IMR-90 (cell line): ENCODE measurements at regions not wholly inside any gene's neighbourhood (a gene's known extent, or its start where the extent isn't known, plus 50 kb on each side); places are given as distances from the start of the nearest gene placed in this dataset.

ENCODE experiments used
- ATAC-seq: fragments of 200-7000 bp; cut with Tn5 transposase; 2 replicates; pipeline ENCODE4 v1.9.1; 2020; ENCODE audit warnings: low read depth, mild to moderate bottlenecking, moderate library complexity
- BruUV-seq: library from RNA; stranded (reverse); fragments of 400-500 nt; replicated peaks from 2 replicates; lab custom pipeline; 2021; lab: Mats Ljungman, UMichigan
- CTCF ChIA-PET: fragments of 300-600 bp; formaldehyde crosslinking; extraction: SDS; loops from one replicate; lab custom pipeline; 2021; ENCODE audit warnings: antibody characterized with exemption; lab: Yijun Ruan, JAX
- POLR2A ChIA-PET: fragments of 300-600 bp; sonication (Branson Sonifier 250); formaldehyde crosslinking; loops from one replicate; lab custom pipeline; 2022; ENCODE audit warnings: antibody characterized with exemption; ENCODE audit not compliant: unreplicated experiment; lab: Charles Lee
- DNase-seq: peaks from one replicate; pipeline ENCODE4 v3.0.0; 2013
- H2AFZ ChIP-seq: replicated peaks from 2 replicates; pipeline ENCODE3; 2013; ENCODE audit warnings: low read length, mild to moderate bottlenecking; ENCODE audit not compliant: poor library complexity
- H2AK5ac ChIP-seq: 2 replicates; pipeline ENCODE4 v1.6.1; 2013; ENCODE audit warnings: low read depth, low read length, inconsistent platforms
- H2AK9ac ChIP-seq: replicated peaks from 2 replicates; pipeline ENCODE3; 2013; ENCODE audit warnings: mild to moderate bottlenecking, low read depth, low read length, moderate library complexity; ENCODE audit not compliant: poor library complexity
- H2BK120ac ChIP-seq: 2 replicates; pipeline ENCODE4 v1.6.1; 2013; ENCODE audit warnings: low read depth, low read length, inconsistent platforms
- H2BK15ac ChIP-seq: 3 replicates; pipeline ENCODE4 v1.6.1; 2013; ENCODE audit warnings: low read depth, low read length, inconsistent platforms
- H2BK20ac ChIP-seq: 2 replicates; pipeline ENCODE4 v1.6.1; 2013; ENCODE audit warnings: low read depth, mild to moderate bottlenecking, inconsistent platforms, low read length, moderate library complexity
- H2BK5ac ChIP-seq: 2 replicates; pipeline ENCODE4 v1.6.1; 2013; ENCODE audit warnings: mild to moderate bottlenecking, low read depth, low read length, inconsistent platforms; ENCODE audit not compliant: poor library complexity, severe bottlenecking
- H3K14ac ChIP-seq: replicated peaks from 2 replicates; pipeline ENCODE4 v1.6.1; 2013; ENCODE audit warnings: low read depth, low read length, inconsistent platforms
- H3K18ac ChIP-seq: 2 replicates; pipeline ENCODE4 v1.6.1; 2013; ENCODE audit warnings: low read depth, low read length, control low read depth
- H3K23ac ChIP-seq: 2 replicates; pipeline ENCODE4 v1.6.1; 2013; ENCODE audit warnings: low read depth, low read length, inconsistent platforms
- H3K27ac ChIP-seq: 2 replicates; pipeline ENCODE4 v1.5.1; 2013; ENCODE audit warnings: mild to moderate bottlenecking, control low read depth, low read length; ENCODE audit not compliant: insufficient read depth
- H3K27me3 ChIP-seq: 2 replicates; pipeline ENCODE4 v1.6.1; 2013; ENCODE audit warnings: low read length; ENCODE audit not compliant: control insufficient read depth, insufficient read depth
- H3K36me3 ChIP-seq: 2 replicates; pipeline ENCODE4 v1.6.1; 2013; ENCODE audit warnings: low read length, mixed read lengths; ENCODE audit not compliant: control insufficient read depth, insufficient read depth
- H3K4ac ChIP-seq: 2 replicates; pipeline ENCODE4 v1.6.1; 2013; ENCODE audit warnings: low read depth, low read length, inconsistent platforms
- H3K4me1 ChIP-seq: 2 replicates; pipeline ENCODE4 v1.6.1; 2013; ENCODE audit warnings: low read length, mixed read lengths; ENCODE audit not compliant: control insufficient read depth, insufficient read depth
- H3K4me2 ChIP-seq: 2 replicates; pipeline ENCODE4 v1.6.1; 2013; ENCODE audit warnings: low read depth, mild to moderate bottlenecking, control low read depth, low read length, moderate library complexity
- H3K4me3 ChIP-seq: 2 replicates; pipeline ENCODE4 v1.5.1; 2013; ENCODE audit warnings: low read depth, mild to moderate bottlenecking, control low read depth, low read length, moderate library complexity; ENCODE audit not compliant: insufficient read depth
- H3K56ac ChIP-seq: 2 replicates; pipeline ENCODE4 v1.6.1; 2013; ENCODE audit warnings: low read length, inconsistent platforms; ENCODE audit not compliant: insufficient read depth; ENCODE audit errors: extremely low read depth
- H3K79me1 ChIP-seq, 2 experiments: 2 replicates each; pipeline ENCODE4 v1.6.1; 2013; ENCODE audit warnings: low read length in 2 of 2, inconsistent platforms in 1 of 2, low read depth in 1 of 2
- H3K9ac ChIP-seq: 2 replicates; pipeline ENCODE4 v1.6.1; 2013; ENCODE audit warnings: low read depth, low read length, control low read depth
- H3K9me1 ChIP-seq: 2 replicates; pipeline ENCODE4 v1.6.1; 2013; ENCODE audit warnings: low read length, inconsistent platforms; ENCODE audit not compliant: insufficient read depth
- H3K9me3 ChIP-seq: 2 replicates; pipeline ENCODE4 v1.6.1; 2013; ENCODE audit warnings: low read length; ENCODE audit not compliant: control insufficient read depth, insufficient read depth
- H4K20me1 ChIP-seq: 2 replicates; pipeline ENCODE4 v1.6.1; 2013; ENCODE audit warnings: low read length, inconsistent platforms; ENCODE audit not compliant: insufficient read depth
- H4K5ac ChIP-seq: 2 replicates; pipeline ENCODE4 v1.6.1; 2013; ENCODE audit warnings: mild to moderate bottlenecking, low read depth, low read length, control low read depth
- H4K8ac ChIP-seq, 2 experiments: 2 replicates each; pipeline ENCODE4 v1.6.1; 2013; ENCODE audit warnings: low read depth in 2 of 2, low read length in 2 of 2, control low read depth in 1 of 2, inconsistent platforms in 1 of 2
- H4K91ac ChIP-seq: 2 replicates; pipeline ENCODE4 v1.6.1; 2013; ENCODE audit warnings: low read depth, low read length, inconsistent platforms; ENCODE audit not compliant: insufficient read depth
- CEBPB ChIP-seq: IDR thresholded peaks from 2 replicates; pipeline ENCODE4 v1.6.1; 2012; ENCODE audit warnings: low read depth, low read length, improper control_type of control experiment
- CTCF ChIP-seq: conservative IDR thresholded peaks from 2 replicates; pipeline ENCODE4 v1.5.1; 2012; ENCODE audit warnings: mild to moderate bottlenecking, low read depth, low read length, improper control_type of control experiment
- ELK1 ChIP-seq: fragments of 150-350 bp; IDR thresholded peaks from 2 replicates; pipeline ENCODE4 v1.6.1; 2016; ENCODE audit warnings: low read depth, mild to moderate bottlenecking, low read length, moderate library complexity, borderline replicate concordance
- RCOR1 ChIP-seq: IDR thresholded peaks from 2 replicates; pipeline ENCODE4 v1.6.1; 2012; ENCODE audit warnings: mild to moderate bottlenecking, low read length, improper control_type of control experiment; ENCODE audit not compliant: insufficient replicate concordance
- WGBS, 2 experiments: methylation state at CpG; one replicate each; pipeline versions ENCODE4 v1.1.5 to v1.1.7; 2013; ENCODE audit warnings: missing lambda C conversion rate in 2 of 2; ENCODE audit not compliant: insufficient read length in 1 of 2; ENCODE audit errors: extremely low coverage in 2 of 2; 5-methylcytosine and 5-hydroxymethylcytosine counted together
- dilution Hi-C: fragments of 300-500 bp; cut with HindIII; formaldehyde crosslinking; loops from one replicate; pipeline ENCODE4 v1.14.3; 2018; ENCODE audit warnings: low sequenced_read_pairs; ENCODE audit not compliant: unreplicated experiment
- in situ Hi-C: fragments of 300-500 bp; cut with MboI; formaldehyde crosslinking; loops from 3 replicates; pipeline ENCODE4 v1.14.3; 2019; ENCODE audit warnings: low sequenced_read_pairs, inconsistent platforms, mixed read lengths
- intact Hi-C: fragments of 100-400 bp; cut with micrococcal nuclease; formaldehyde crosslinking; loops from 2 replicates; pipeline ENCODE4 v1.10.0; 2022

- H3K27ac ChIP-seq: peak overlapping the region; percentile 74; the same call in 1 of the 2 replicates
- dilution Hi-C loops: no loop called here
- H3K23ac ChIP-seq: no peak overlapping the region
- TF ChIP-seq ELK1 (no peak), RCOR1 (no peak), CEBPB (peak; percentile 50), CTCF (no peak)
- no peak overlapping the region for H3K56ac ChIP-seq
- no peak overlapping the region; a peak in 1 of 4 replicates for H4K8ac ChIP-seq
- peak overlapping the region; percentile 27; the same call in 1 of the 2 replicates for H3K18ac ChIP-seq
- BruUV-seq: no TSS peak
- peaks cover 12% of the 10 kb centered on the region for H3K4me1 ChIP-seq
- ChIA-PET POLR2A (no interaction called here), CTCF (no interaction called here)
- H2AK9ac ChIP-seq: no peak overlapping the region
- H3K4me3 ChIP-seq: no peak overlapping the region
- H2BK15ac ChIP-seq: no peak overlapping the region
- no peaks in the 10 kb centered on the region for H3K36me3 ChIP-seq
- in situ Hi-C loops: no loop called here
- H3K9me1 ChIP-seq: 0 out of 2 replicates have a peak, but pooled peaks cover 5% of the 10 kb centered on the region
- H2BK20ac ChIP-seq: peak overlapping the region; percentile 35; the same call in 1 of the 2 replicates
- intact Hi-C loops: no loop called here
- no peaks in the 10 kb centered on the region for H4K20me1 ChIP-seq
- H2AFZ ChIP-seq: no peak overlapping the region
- H3K4me2 ChIP-seq: peak overlapping the region; percentile 37
- no peak overlapping the region; the same call in 1 of the 2 replicates for H2AK5ac ChIP-seq
- DNase-seq (peak; percentile 81), ATAC-seq (peak; percentile 62)
- 0 out of 2 replicates have a peak overlapping the region, but pooled peaks have one; percentile 12 for H2BK120ac ChIP-seq
- H2BK5ac ChIP-seq: peak overlapping the region; percentile 41
- no peaks in the 10 kb centered on the region for H3K27me3 ChIP-seq
- H4K91ac ChIP-seq: no peak overlapping the region
- H3K9ac ChIP-seq: no peak overlapping the region
- WGBS, 2 experiments: 27% methylated on average over 3 of the region's 12 CpGs; no CpG with 5 or more reads in 1 of the 2 experiments
- 0 out of 2 replicates have a peak overlapping the region, but pooled peaks have one; percentile 26 for H4K5ac ChIP-seq
- H3K14ac ChIP-seq: no peak overlapping the region
- H3K4ac ChIP-seq: no peak overlapping the region
- no peaks in the 10 kb centered on the region for H3K9me3 ChIP-seq
- no peaks in the 10 kb centered on the region for H3K79me1 ChIP-seq
Observed at GRCh38 chr3:196138482-196139254, 56.8 kb upstream of the TFRC start.
